ENCODE measurements at regions not wholly inside any gene's neighbourhood (a gene's known extent, or its start where the extent isn't known, plus 50 kb on each side); places are given as distances from the start of the nearest gene placed in this dataset.

GRCh38 chr9:90966480-90967144 is 165.0 kb downstream of the SYK start:
- no peak overlapping the region for H3K4me3 Mint-ChIP-seq
- H3K27ac Mint-ChIP-seq, result no peak overlapping the region
- H3K9me3 Mint-ChIP-seq, result no peaks in the 10 kb centered on the region
- H3K4me1 Mint-ChIP-seq, result peaks cover 28% of the 10 kb centered on the region
- no peaks in the 10 kb centered on the region for H3K36me3 Mint-ChIP-seq (ENCODE audit: low read depth)
- peaks cover 7% of the 10 kb centered on the region for H3K27me3 Mint-ChIP-seq (ENCODE audit: low read depth)
- no peak for TF ChIP-seq CTCF (IDR thresholded peaks at IDR 0.05; ENCODE audit: unreplicated experiment in 3 of 3)

GRCh38 chr9:90967145-90967538 is 165.5 kb downstream of the SYK start:
- peaks cover 28% of the 10 kb centered on the region for H3K4me1 Mint-ChIP-seq
- no peaks in the 10 kb centered on the region for H3K36me3 Mint-ChIP-seq (ENCODE audit: low read depth)
- peaks cover 7% of the 10 kb centered on the region for H3K27me3 Mint-ChIP-seq (ENCODE audit: low read depth)
- no peaks in the 10 kb centered on the region for H3K9me3 Mint-ChIP-seq
- H3K4me3 Mint-ChIP-seq, result no peak overlapping the region
- no peak overlapping the region for H3K27ac Mint-ChIP-seq
- TF ChIP-seq CTCF (IDR thresholded peaks at IDR 0.05; ENCODE audit: unreplicated experiment in 3 of 3), result no peak

- Mint-ChIP-seq H3K4me1 (peaks cover 27% of the 10 kb centered on the region), H3K27me3 (ENCODE audit: low read depth) (peaks cover 14% of the 10 kb centered on the region), H3K4me3 (no peak overlapping the region), H3K36me3 (ENCODE audit: low read depth) (no peaks in the 10 kb centered on the region), H3K27ac (no peak overlapping the region), H3K9me3 (no peaks in the 10 kb centered on the region)
- TF ChIP-seq CTCF (IDR thresholded peaks at IDR 0.05; ENCODE audit: unreplicated experiment in 3 of 3), result no peak
Observed at GRCh38 chr9:90969021-90969675, 167.5 kb downstream of the SYK start.

- Mint-ChIP-seq H3K9me3 (no peaks in the 10 kb centered on the region), H3K27me3 (ENCODE audit: low read depth) (peaks cover 14% of the 10 kb centered on the region), H3K4me3 (no peak overlapping the region), H3K4me1 (peaks cover 13% of the 10 kb centered on the region), H3K27ac (no peak overlapping the region), H3K36me3 (ENCODE audit: low read depth) (no peaks in the 10 kb centered on the region)
- no peak for TF ChIP-seq CTCF (IDR thresholded peaks at IDR 0.05; ENCODE audit: unreplicated experiment in 3 of 3)
Observed at GRCh38 chr9:90970608-90971007, 169.0 kb downstream of the SYK start.

- no peaks in the 10 kb centered on the region for H3K36me3 Mint-ChIP-seq (ENCODE audit: low read depth)
- peaks cover 7% of the 10 kb centered on the region for H3K4me1 Mint-ChIP-seq
- TF ChIP-seq CTCF (IDR thresholded peaks at IDR 0.05; ENCODE audit: unreplicated experiment in 3 of 3), result no peak
- H3K27me3 Mint-ChIP-seq (ENCODE audit: low read depth), result peaks cover 12% of the 10 kb centered on the region
- H3K9me3 Mint-ChIP-seq, result no peaks in the 10 kb centered on the region
- no peak overlapping the region for H3K27ac Mint-ChIP-seq
- no peak overlapping the region for H3K4me3 Mint-ChIP-seq
Observed at GRCh38 chr9:90972057-90972456, 170.4 kb downstream of the SYK start.

GRCh38 chr9:90974016-90974415 is 172.4 kb downstream of the SYK start:
- Mint-ChIP-seq H3K9me3 (no peaks in the 10 kb centered on the region), H3K36me3 (ENCODE audit: low read depth) (no peaks in the 10 kb centered on the region), H3K4me3 (no peak overlapping the region), H3K27ac (no peak overlapping the region), H3K27me3 (ENCODE audit: low read depth) (peaks cover 10% of the 10 kb centered on the region), H3K4me1 (no peaks in the 10 kb centered on the region)
- TF ChIP-seq CTCF (IDR thresholded peaks at IDR 0.05; ENCODE audit: unreplicated experiment in 3 of 3), result no peak

All from nephron (organoid).